Vagina (tissue), 2 donors: ENCODE measurements at regions not wholly inside any gene's neighbourhood (a gene's known extent, or its start where the extent isn't known, plus 50 kb on each side); places are given as distances from the start of the nearest gene placed in this dataset.

ENCODE experiments used
- DNase-seq, 2 donors: peaks; one replicate each; pipeline ENCODE4 v3.0.0-alpha.2; 2017; ENCODE audit errors: extremely low spot score in 2 of 2
- H3K27ac ChIP-seq: fragments of 200-600 bp; sonication (generic); one replicate; pipeline ENCODE4 v1.5.1; 2019
- H3K27me3 ChIP-seq: fragments of 200-600 bp; sonication (generic); one replicate; pipeline ENCODE4 v1.5.1; 2019
- H3K36me3 ChIP-seq, 2 donors: fragments of 200-600 bp; sonication (generic); one replicate each; pipeline ENCODE4 v1.5.1; 2017 to 2019
- H3K4me1 ChIP-seq: fragments of 200-600 bp; sonication (generic); one replicate; pipeline ENCODE4 v1.5.1; 2019
- H3K4me3 ChIP-seq, 2 donors: fragments of 200-600 bp; sonication (generic); 1 replicate in 1 of 2; 2 replicates in 1 of 2; pipeline ENCODE4 v1.5.1; 2016 to 2019
- H3K9me3 ChIP-seq: fragments of 200-600 bp; sonication (generic); one replicate; pipeline ENCODE4 v1.5.1; 2019
- CTCF ChIP-seq, 3 experiments: fragments of 450-650 bp in 2 of 3; fragments of 200-600 bp in 1 of 3; sonication (generic) in 1 of 3; IDR thresholded peaks; one replicate each; pipeline ENCODE4 v1.5.1; 2017 to 2019; ENCODE audit warnings: antibody characterized with exemption in 3 of 3, mild to moderate bottlenecking in 2 of 3, moderate library complexity in 2 of 3
- POLR2A ChIP-seq, 2 donors: fragments of 450-650 bp; IDR thresholded peaks; one replicate each; pipeline ENCODE4 v1.6.1; 2017; ENCODE audit warnings: antibody characterized with exemption in 2 of 2, mild to moderate bottlenecking in 2 of 2, moderate library complexity in 2 of 2
- POLR2AphosphoS5 ChIP-seq, 2 donors: sonication (generic); formaldehyde crosslinking; IDR thresholded peaks; one replicate each; pipeline ENCODE4 v1.9.0; 2017; ENCODE audit warnings: antibody characterized with exemption in 2 of 2, mild to moderate bottlenecking in 2 of 2, low read depth in 1 of 2; ENCODE audit not compliant: insufficient read depth in 1 of 2
- intact Hi-C: fragments of 100-400 bp; cut with DNase I; formaldehyde crosslinking; loops from one replicate; pipeline ENCODE4 v1.15.1; 2023

- TF ChIP-seq POLR2AphosphoS5 (IDR thresholded peaks at IDR 0.05; ENCODE audit: insufficient read depth in 1 of 2, low read depth in 1 of 2) (no peak), POLR2A (IDR thresholded peaks at IDR 0.05) (no peak), CTCF (IDR thresholded peaks at IDR 0.05) (no peak)
- DNase-seq = no peak
- no peaks in the 10 kb centered on the region for H3K27me3 ChIP-seq
- intact Hi-C loops = no loop called here
- H3K9me3 ChIP-seq = no peaks in the 10 kb centered on the region
- no peaks in the 10 kb centered on the region for H3K4me1 ChIP-seq
- no peaks in the 10 kb centered on the region for H3K36me3 ChIP-seq
- no peak overlapping the region for H3K4me3 ChIP-seq
- no peak overlapping the region for H3K27ac ChIP-seq
Observed at GRCh38 chr12:30188602-30189326, 405.0 kb upstream of the TMTC1 start.

- Histone ChIP-seq H3K4me1 (no peaks in the 10 kb centered on the region), H3K27ac (no peak overlapping the region), H3K9me3 (no peaks in the 10 kb centered on the region), H3K4me3 (no peak overlapping the region), H3K36me3 (no peaks in the 10 kb centered on the region), H3K27me3 (no peaks in the 10 kb centered on the region)
- intact Hi-C loops = no loop called here
- no peak for DNase-seq
- TF ChIP-seq CTCF (IDR thresholded peaks at IDR 0.05) (no peak), POLR2A (IDR thresholded peaks at IDR 0.05) (no peak), POLR2AphosphoS5 (IDR thresholded peaks at IDR 0.05; ENCODE audit: insufficient read depth in 1 of 2, low read depth in 1 of 2) (no peak)
Observed at GRCh38 chr12:30187426-30187825, 403.7 kb upstream of the TMTC1 start.

GRCh38 chr12:30181334-30181733 lies 397.6 kb upstream of the TMTC1 start:
- Histone ChIP-seq H3K36me3 (no peaks in the 10 kb centered on the region), H3K27me3 (no peaks in the 10 kb centered on the region), H3K4me3 (no peak overlapping the region), H3K4me1 (no peaks in the 10 kb centered on the region), H3K9me3 (no peaks in the 10 kb centered on the region), H3K27ac (no peak overlapping the region)
- no peak for TF ChIP-seq POLR2AphosphoS5 (IDR thresholded peaks at IDR 0.05; ENCODE audit: insufficient read depth in 1 of 2, low read depth in 1 of 2)
- no peak for TF ChIP-seq POLR2A (IDR thresholded peaks at IDR 0.05)
- no peak for TF ChIP-seq CTCF (IDR thresholded peaks at IDR 0.05)
- DNase-seq = no peak
- intact Hi-C loops = no loop called here

GRCh38 chr12:30180602-30181001 lies 396.9 kb upstream of the TMTC1 start:
- Histone ChIP-seq H3K4me3 (no peak overlapping the region), H3K36me3 (no peaks in the 10 kb centered on the region), H3K4me1 (no peaks in the 10 kb centered on the region), H3K27ac (no peak overlapping the region), H3K27me3 (no peaks in the 10 kb centered on the region), H3K9me3 (no peaks in the 10 kb centered on the region)
- no peak for TF ChIP-seq CTCF (IDR thresholded peaks at IDR 0.05)
- no peak for TF ChIP-seq POLR2AphosphoS5 (IDR thresholded peaks at IDR 0.05; ENCODE audit: insufficient read depth in 1 of 2, low read depth in 1 of 2)
- TF ChIP-seq POLR2A (IDR thresholded peaks at IDR 0.05) = no peak
- DNase-seq = no peak
- intact Hi-C loops = no loop called here

- TF ChIP-seq POLR2AphosphoS5 (IDR thresholded peaks at IDR 0.05; ENCODE audit: insufficient read depth in 1 of 2, low read depth in 1 of 2) (no peak), POLR2A (IDR thresholded peaks at IDR 0.05) (no peak), CTCF (IDR thresholded peaks at IDR 0.05) (no peak)
- no peak overlapping the region for H3K27ac ChIP-seq
- no peaks in the 10 kb centered on the region for H3K36me3 ChIP-seq
- H3K4me3 ChIP-seq = no peak overlapping the region
- no peaks in the 10 kb centered on the region for H3K4me1 ChIP-seq
- DNase-seq = no peak
- no peaks in the 10 kb centered on the region for H3K9me3 ChIP-seq
- H3K27me3 ChIP-seq = no peaks in the 10 kb centered on the region
- intact Hi-C loops = no loop called here
Observed at GRCh38 chr12:30178916-30179315, 395.2 kb upstream of the TMTC1 start.
